Activated CD8-positive, alpha-beta memory T cell treated with anti-CD3 and anti-CD28 coated beads, Interleukin-2, amount 50 U/mL, for 48 hours (primary cell): ENCODE measurements at regions not wholly inside any gene's neighbourhood (a gene's known extent, or its start where the extent isn't known, plus 50 kb on each side); places are given as distances from the start of the nearest gene placed in this dataset.
"Not testable (repeated sequence)": the region's sequence is repeated elsewhere in the genome, so short reads cannot be mapped to it uniquely, and the experiment has no call there.

ENCODE experiments used
- DNase-seq: peaks from one replicate; pipeline ENCODE4 v3.0.0-alpha.2; 2020

GRCh38 chr2:38243186-38243880 is 133.7 kb downstream of the ATL2 start:
- no peak for DNase-seq

- DNase-seq = no peak
Measured at GRCh38 chr2:38239452-38239851, 137.6 kb downstream of the ATL2 start.

GRCh38 chr2:38238705-38239104 is 138.4 kb downstream of the ATL2 start:
- not testable (repeated sequence) for DNase-seq

- DNase-seq = no peak
Measured at GRCh38 chr2:38237311-38237710, 139.8 kb downstream of the ATL2 start.

- no peak for DNase-seq
Measured at GRCh38 chr2:38233231-38233983, 143.7 kb downstream of the ATL2 start.

- DNase-seq = no peak
Measured at GRCh38 chr2:38232454-38232853, 144.6 kb downstream of the ATL2 start.

- no peak for DNase-seq
Measured at GRCh38 chr2:38230756-38231155, 146.3 kb downstream of the ATL2 start.

- DNase-seq = no peak
Measured at GRCh38 chr2:38228753-38229152, 148.3 kb downstream of the ATL2 start.

GRCh38 chr2:38224821-38225437 is 149.0 kb upstream of the CYP1B1 start:
- DNase-seq = no peak

GRCh38 chr2:38224181-38224580 is 148.2 kb upstream of the CYP1B1 start:
- no peak for DNase-seq

- no peak for DNase-seq
Measured at GRCh38 chr2:38223256-38223655, 147.3 kb upstream of the CYP1B1 start.

- DNase-seq = no peak
Measured at GRCh38 chr2:38220164-38220563, 144.2 kb upstream of the CYP1B1 start.

GRCh38 chr2:38218995-38219394 is 143.0 kb upstream of the CYP1B1 start:
- DNase-seq = no peak

- DNase-seq = no peak
Measured at GRCh38 chr2:38218591-38218991, 142.6 kb upstream of the CYP1B1 start.

- DNase-seq = no peak
Measured at GRCh38 chr2:38217401-38218188, 141.6 kb upstream of the CYP1B1 start.

- no peak for DNase-seq
Measured at GRCh38 chr2:38216886-38217285, 140.9 kb upstream of the CYP1B1 start.

GRCh38 chr2:38215993-38216392 is 140.0 kb upstream of the CYP1B1 start:
- DNase-seq = no peak

GRCh38 chr2:38215522-38215921 is 139.6 kb upstream of the CYP1B1 start:
- no peak for DNase-seq

GRCh38 chr2:38214209-38214717 is 138.3 kb upstream of the CYP1B1 start:
- DNase-seq = no peak

- no peak for DNase-seq
Measured at GRCh38 chr2:38213619-38214167, 137.7 kb upstream of the CYP1B1 start.

- no peak for DNase-seq
Measured at GRCh38 chr2:38212312-38212711, 136.4 kb upstream of the CYP1B1 start.

- DNase-seq = no peak
Measured at GRCh38 chr2:38207168-38207567, 131.2 kb upstream of the CYP1B1 start.

- DNase-seq = no peak
Measured at GRCh38 chr2:38203446-38203810, 127.5 kb upstream of the CYP1B1 start.
